Liver (tissue), 8 donors: ENCODE measurements at regions not wholly inside any gene's neighbourhood (a gene's known extent, or its start where the extent isn't known, plus 50 kb on each side); places are given as distances from the start of the nearest gene placed in this dataset.

Source experiments
- DNase-seq: peaks from one replicate; pipeline ENCODE4 v3.0.0-alpha.2; 2017; ENCODE audit warnings: low spot score
- H3K27ac ChIP-seq, 2 donors: one replicate each; pipeline ENCODE4 v1.7.0; 2013; ENCODE audit warnings: inconsistent platforms in 2 of 2, low read length in 2 of 2, control low read depth in 1 of 2, low read depth in 1 of 2, mild to moderate bottlenecking in 1 of 2
- H3K27me3 ChIP-seq, 4 donors: one replicate each; pipeline versions ENCODE4 v1.6.1 to v1.7.0; 2013; ENCODE audit warnings: low read length in 3 of 4, inconsistent platforms in 1 of 4, mild to moderate bottlenecking in 1 of 4, moderate library complexity in 1 of 4; ENCODE audit not compliant: control insufficient read depth in 4 of 4, insufficient read depth in 4 of 4
- H3K36me3 ChIP-seq, 4 donors: one replicate each; pipeline versions ENCODE4 v1.6.1 to v1.7.0; 2013; ENCODE audit warnings: low read length in 3 of 4, mild to moderate bottlenecking in 3 of 4, low read depth in 1 of 4, moderate library complexity in 1 of 4; ENCODE audit not compliant: control insufficient read depth in 4 of 4, insufficient read depth in 3 of 4
- H3K4me1 ChIP-seq, 4 donors: one replicate each; pipeline versions ENCODE4 v1.6.1 to v1.7.0; 2013; ENCODE audit warnings: low read length in 3 of 4, mild to moderate bottlenecking in 3 of 4, moderate library complexity in 1 of 4; ENCODE audit not compliant: control insufficient read depth in 4 of 4, insufficient read depth in 4 of 4
- H3K4me3 ChIP-seq, 3 donors: one replicate each; pipeline versions ENCODE4 v1.6.1 to v1.7.0; 2013; ENCODE audit warnings: low read length in 3 of 3, control low read depth in 1 of 3, low read depth in 1 of 3, mild to moderate bottlenecking in 1 of 3
- H3K9ac ChIP-seq, 2 donors: one replicate each; pipeline ENCODE4 v1.7.0; 2013; ENCODE audit warnings: low read length in 2 of 2, mild to moderate bottlenecking in 2 of 2, moderate library complexity in 2 of 2, control low read depth in 1 of 2, low read depth in 1 of 2
- H3K9me3 ChIP-seq, 4 donors: one replicate each; pipeline versions ENCODE4 v1.6.1 to v1.7.0; 2013; ENCODE audit warnings: low read length in 3 of 4; ENCODE audit not compliant: control insufficient read depth in 4 of 4
- ATF3 ChIP-seq: IDR thresholded peaks from 2 replicates; pipeline ENCODE4 v1.6.1; 2016; ENCODE audit warnings: antibody characterized with exemption
- CTCF ChIP-seq: fragments of 150-350 bp; IDR thresholded peaks from 2 replicates; pipeline ENCODE4 v1.5.1; 2017; ENCODE audit warnings: improper control_type of control experiment, low read depth, low read length; ENCODE audit not compliant: missing input control
- EGR1 ChIP-seq, 2 donors: IDR thresholded peaks; 2 replicates each; pipeline ENCODE4 v1.6.1; 2016 to 2018; ENCODE audit warnings: antibody characterized with exemption in 2 of 2, low read depth in 2 of 2
- FOXA1 ChIP-seq: IDR thresholded peaks from 2 replicates; pipeline ENCODE4 v1.6.1; 2016; ENCODE audit warnings: antibody characterized with exemption
- FOXA2 ChIP-seq: IDR thresholded peaks from 2 replicates; pipeline ENCODE4 v1.6.1; 2016; ENCODE audit warnings: antibody characterized with exemption
- GABPA ChIP-seq, 2 donors: IDR thresholded peaks in 1 of 2; conservative IDR thresholded peaks in 1 of 2; 2 replicates each; pipeline ENCODE4 v1.6.1; 2016; ENCODE audit warnings: antibody characterized with exemption in 2 of 2, mild to moderate bottlenecking in 1 of 2, moderate library complexity in 1 of 2
- HNF4A ChIP-seq, 2 donors: conservative IDR thresholded peaks; 2 replicates each; pipeline ENCODE4 v1.6.1; 2016; ENCODE audit warnings: antibody characterized with exemption in 2 of 2, mild to moderate bottlenecking in 2 of 2
- HNF4G ChIP-seq: IDR thresholded peaks from 2 replicates; pipeline ENCODE4 v1.6.1; 2016; ENCODE audit warnings: antibody characterized with exemption
- JUND ChIP-seq, 2 donors: IDR thresholded peaks; 2 replicates each; pipeline ENCODE4 v1.6.1; 2016; ENCODE audit warnings: antibody characterized with exemption in 2 of 2
- NR2F2 ChIP-seq: IDR thresholded peaks from 2 replicates; pipeline ENCODE4 v1.6.1; 2016; ENCODE audit warnings: antibody characterized with exemption
- RAD21 ChIP-seq, 2 donors: IDR thresholded peaks; 2 replicates each; pipeline ENCODE4 v1.6.1; 2016; ENCODE audit warnings: antibody characterized with exemption in 2 of 2, mild to moderate bottlenecking in 2 of 2
- REST ChIP-seq: IDR thresholded peaks from 2 replicates; pipeline ENCODE4 v1.6.1; 2016; ENCODE audit warnings: antibody characterized with exemption, mild to moderate bottlenecking
- RXRA ChIP-seq, 2 donors: IDR thresholded peaks; 2 replicates each; pipeline ENCODE4 v1.6.1; 2017 to 2018; ENCODE audit warnings: antibody characterized with exemption in 2 of 2, mild to moderate bottlenecking in 1 of 2
- SP1 ChIP-seq: IDR thresholded peaks from 2 replicates; pipeline ENCODE4 v1.6.1; 2018; ENCODE audit warnings: antibody characterized with exemption, mild to moderate bottlenecking
- TAF1 ChIP-seq: conservative IDR thresholded peaks from 2 replicates; pipeline ENCODE4 v1.6.1; 2016; ENCODE audit warnings: antibody characterized with exemption, mild to moderate bottlenecking
- YY1 ChIP-seq: IDR thresholded peaks from 2 replicates; pipeline ENCODE4 v1.6.1; 2016; ENCODE audit warnings: antibody characterized with exemption, mild to moderate bottlenecking
- ZBTB33 ChIP-seq: IDR thresholded peaks from 2 replicates; pipeline ENCODE4 v1.6.1; 2016; ENCODE audit warnings: antibody characterized with exemption
- WGBS: extraction: QIAGEN DNeasy Blood & Tissue Kit; methylation state at CpG from one replicate; pipeline ENCODE4 v1.1.7; 2013; 5-methylcytosine and 5-hydroxymethylcytosine counted together
- TF ChIP-seq, protein P1 (sequence below): IDR thresholded peaks from 2 replicates; pipeline ENCODE4 v1.6.1; 2016; ENCODE audit warnings: antibody characterized with exemption
- donor health status: healthy.
- donor health status: healthy.
- donor health status: healthy.
- donor health status: healthy.
- donor health status: healthy.

DNA sequence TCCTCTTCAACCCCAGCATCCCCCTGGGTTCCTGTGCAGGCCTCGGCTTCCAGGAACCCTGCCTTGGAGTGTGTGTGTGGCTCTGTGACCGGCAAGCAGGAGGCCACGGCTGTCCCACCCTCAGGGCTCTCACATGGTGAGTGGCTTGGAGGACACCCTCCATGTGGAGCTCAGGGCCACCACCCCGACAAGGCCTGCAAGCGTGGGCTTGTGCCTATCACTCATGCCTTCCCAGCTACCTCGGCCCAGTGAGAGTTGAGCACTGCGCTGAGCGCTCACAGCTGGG, 76.7 kb downstream of the DACT2 start:
- no peak for DNase-seq
- Histone ChIP-seq H3K9me3 (no peaks in the 10 kb centered on the region), H3K9ac (no peak overlapping the region), H3K27ac (no peak overlapping the region), H3K4me3 (no peak overlapping the region), H3K36me3 (no peaks in the 10 kb centered on the region), H3K27me3 (no peaks in the 10 kb centered on the region), H3K4me1 (peaks cover 0 to 5% (median 2%) of the 10 kb centered on the region in 4 donors)
- TF ChIP-seq EGR1 (IDR thresholded peaks at IDR 0.05; ENCODE audit: low read depth in 2 of 2) (no peak), ATF3 (no peak), RXRA (IDR thresholded peaks at IDR 0.05) (no peak), TAF1 (no peak), RAD21 (IDR thresholded peaks at IDR 0.05) (no peak), SP1 (no peak), NR2F2 (no peak), HNF4G (no peak), ZBTB33 (no peak), FOXA2 (no peak), CTCF (no peak), GABPA (IDR thresholded peaks at IDR 0.05 in 1 of 2, conservative IDR thresholded peaks at IDR 0.05 in 1 of 2) (no peak), JUND (IDR thresholded peaks at IDR 0.05) (no peak), REST (no peak), YY1 (no peak), HNF4A (conservative IDR thresholded peaks at IDR 0.05) (no peak), FOXA1 (no peak)
- TF ChIP-seq, protein P1, sequence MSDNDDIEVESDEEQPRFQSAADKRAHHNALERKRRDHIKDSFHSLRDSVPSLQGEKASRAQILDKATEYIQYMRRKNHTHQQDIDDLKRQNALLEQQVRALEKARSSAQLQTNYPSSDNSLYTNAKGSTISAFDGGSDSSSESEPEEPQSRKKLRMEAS, result no peak
- 91% methylated on average over 8 of the region's 8 CpGs for WGBS
